Neural cell (in vitro differentiated cells): ENCODE measurements at regions not wholly inside any gene's neighbourhood (a gene's known extent, or its start where the extent isn't known, plus 50 kb on each side); places are given as distances from the start of the nearest gene placed in this dataset.

Experiments used
- H2AFZ ChIP-seq: fragments of 200-600, 300-800 bp; sonication (generic), shearing (Covaris generic); 2 replicates; pipeline ENCODE4 v1.6.0; 2014; ENCODE audit warnings: low read depth, mild to moderate bottlenecking, antibody characterized with exemption, low read length, moderate library complexity
- H3F3A ChIP-seq: fragments of 200-600 bp; shearing (Covaris generic); 2 replicates; pipeline ENCODE4 v1.6.1; 2016; ENCODE audit warnings: mild to moderate bottlenecking, moderate library complexity, mixed read lengths, antibody characterized with exemption, low read length; ENCODE audit not compliant: insufficient read depth, poor library complexity, severe bottlenecking
- H3K27ac ChIP-seq: fragments of 200-600, 300-800 bp; sonication (generic), shearing (Covaris generic); 2 replicates; pipeline ENCODE4 v1.5.1; 2014; ENCODE audit warnings: mild to moderate bottlenecking, low read length, moderate library complexity
- H3K27me3 ChIP-seq: fragments of 300-800, 200-600 bp; sonication (generic), shearing (Covaris generic); 2 replicates; pipeline ENCODE4 v1.6.0; 2014; ENCODE audit warnings: mild to moderate bottlenecking, low read depth, low read length, moderate library complexity; ENCODE audit not compliant: insufficient read depth
- H3K36me3 ChIP-seq: fragments of 300-800, 200-600 bp; sonication (generic), shearing (Covaris generic); 2 replicates; pipeline ENCODE4 v1.5.1; 2014; ENCODE audit warnings: mild to moderate bottlenecking, antibody characterized with exemption, low read length, moderate library complexity; ENCODE audit not compliant: insufficient read depth
- H3K4me2 ChIP-seq: fragments of 300-800, 200-600 bp; sonication (generic), shearing (Covaris generic); 2 replicates; pipeline ENCODE4 v1.6.0; 2014; ENCODE audit warnings: mild to moderate bottlenecking, low read length
- H3K4me3 ChIP-seq: fragments of 300-800, 200-600 bp; sonication (generic), shearing (Covaris generic); 2 replicates; pipeline ENCODE4 v1.5.1; 2014; ENCODE audit warnings: mild to moderate bottlenecking, low read length, moderate library complexity
- H3K79me2 ChIP-seq: fragments of 200-600 bp; shearing (Covaris generic); replicated peaks from 2 replicates; pipeline ENCODE4 v1.6.0; 2014; ENCODE audit warnings: mild to moderate bottlenecking, low read length, moderate library complexity; ENCODE audit not compliant: insufficient read depth
- H3K9ac ChIP-seq: fragments of 300-800, 200-600 bp; sonication (generic), shearing (Covaris generic); 2 replicates; pipeline ENCODE4 v1.6.1; 2016; ENCODE audit warnings: mild to moderate bottlenecking, low read length, mixed read lengths
- H3K9me2 ChIP-seq: fragments of 200-600 bp; shearing (Covaris generic); 2 replicates; pipeline ENCODE4 v1.6.1; 2016; ENCODE audit warnings: mild to moderate bottlenecking, low read length, mixed read lengths; ENCODE audit not compliant: insufficient read depth
- H3K9me3 ChIP-seq: fragments of 200-600, 300-800 bp; sonication (generic), shearing (Covaris generic); 2 replicates; pipeline ENCODE4 v1.6.1; 2016; ENCODE audit warnings: mild to moderate bottlenecking, mixed run types, low read length, moderate library complexity, mixed read lengths
- H4K20me1 ChIP-seq: fragments of 200-600 bp; shearing (Covaris generic); 2 replicates; pipeline ENCODE4 v1.6.1; 2016; ENCODE audit warnings: mild to moderate bottlenecking, mixed run types; ENCODE audit not compliant: insufficient read depth
- CTCF ChIP-seq: fragments of 450-650 bp; IDR thresholded peaks from 2 replicates; pipeline ENCODE4 v1.5.1; 2014; ENCODE audit warnings: antibody characterized with exemption, mild to moderate bottlenecking, moderate library complexity; ENCODE audit not compliant: poor library complexity, severe bottlenecking
- EP300 ChIP-seq: fragments of 450-650 bp; conservative IDR thresholded peaks from 2 replicates; pipeline ENCODE4 v1.6.1; 2014; ENCODE audit warnings: antibody characterized with exemption, mild to moderate bottlenecking, moderate library complexity; ENCODE audit not compliant: poor library complexity, severe bottlenecking
- EZH2 ChIP-seq: fragments of 200-600, 300-800 bp; shearing (Covaris generic), sonication (generic); IDR thresholded peaks from 2 replicates; pipeline ENCODE4 v1.6.1; 2014; ENCODE audit warnings: antibody characterized with exemption, low read length, borderline replicate concordance, mild to moderate bottlenecking; ENCODE audit not compliant: insufficient read depth, poor library complexity, severe bottlenecking
- MXI1 ChIP-seq: fragments of 450-650 bp; conservative IDR thresholded peaks from 2 replicates; pipeline ENCODE4 v1.6.1; 2014; ENCODE audit warnings: antibody characterized with exemption, mild to moderate bottlenecking; ENCODE audit not compliant: poor library complexity, severe bottlenecking
- POLR2AphosphoS5 ChIP-seq: IDR thresholded peaks from 2 replicates; pipeline ENCODE4 v1.6.1; 2012
- RAD21 ChIP-seq: fragments of 450-650 bp; conservative IDR thresholded peaks from 2 replicates; pipeline ENCODE4 v1.6.1; 2014; ENCODE audit warnings: antibody characterized with exemption, mild to moderate bottlenecking, moderate library complexity
- REST ChIP-seq: IDR thresholded peaks from 2 replicates; pipeline ENCODE4 v1.6.1; 2012; ENCODE audit warnings: borderline replicate concordance
- SMC3 ChIP-seq: fragments of 450-650 bp; conservative IDR thresholded peaks from 2 replicates; pipeline ENCODE4 v1.6.1; 2014; ENCODE audit warnings: antibody characterized with exemption, mild to moderate bottlenecking, moderate library complexity; ENCODE audit not compliant: poor library complexity
- TAF1 ChIP-seq: IDR thresholded peaks from 2 replicates; pipeline ENCODE4 v1.6.1; 2012; ENCODE audit warnings: low read depth

GRCh38 chr13:36530861-36531590 is 98.7 kb downstream of the CCNA1 start:
- Histone ChIP-seq H3K79me2 (no peaks in the 10 kb centered on the region), H3K27me3 (no peaks in the 10 kb centered on the region), H3K36me3 (no peaks in the 10 kb centered on the region), H3K9me3 (no peaks in the 10 kb centered on the region), H4K20me1 (no peaks in the 10 kb centered on the region), H2AFZ (no peak overlapping the region), H3K27ac (no peak overlapping the region), H3F3A (no peaks in the 10 kb centered on the region), H3K9me2 (no peaks in the 10 kb centered on the region), H3K4me3 (no peak overlapping the region), H3K4me2 (no peak overlapping the region), H3K9ac (no peak overlapping the region)
- TF ChIP-seq TAF1: no peak
- TF ChIP-seq EZH2: no peak
- no peak for TF ChIP-seq POLR2AphosphoS5
- no peak for TF ChIP-seq REST
- no peak for TF ChIP-seq EP300
- TF ChIP-seq CTCF: no peak
- no peak for TF ChIP-seq SMC3
- no peak for TF ChIP-seq RAD21
- TF ChIP-seq MXI1: no peak

- H3K9me3 ChIP-seq: no peaks in the 10 kb centered on the region
- H3K79me2 ChIP-seq: no peaks in the 10 kb centered on the region
- H3K27me3 ChIP-seq: no peaks in the 10 kb centered on the region
- H3K9ac ChIP-seq: no peak overlapping the region
- TF ChIP-seq SMC3 (no peak), POLR2AphosphoS5 (no peak), CTCF (no peak), RAD21 (no peak)
- H3K36me3 ChIP-seq: no peaks in the 10 kb centered on the region
- no peak overlapping the region for H3K27ac ChIP-seq
- no peak overlapping the region for H3K4me2 ChIP-seq
- H3K9me2 ChIP-seq: no peaks in the 10 kb centered on the region
- no peaks in the 10 kb centered on the region for H3F3A ChIP-seq
- no peaks in the 10 kb centered on the region for H4K20me1 ChIP-seq
- H2AFZ ChIP-seq: no peak overlapping the region
- H3K4me3 ChIP-seq: no peak overlapping the region
Measured at GRCh38 chr13:36531746-36532486, 99.6 kb downstream of the CCNA1 start.
